ENCODE measurements at regions not wholly inside any gene's neighbourhood (a gene's known extent, or its start where the extent isn't known, plus 50 kb on each side); places are given as distances from the start of the nearest gene placed in this dataset.

DNA sequence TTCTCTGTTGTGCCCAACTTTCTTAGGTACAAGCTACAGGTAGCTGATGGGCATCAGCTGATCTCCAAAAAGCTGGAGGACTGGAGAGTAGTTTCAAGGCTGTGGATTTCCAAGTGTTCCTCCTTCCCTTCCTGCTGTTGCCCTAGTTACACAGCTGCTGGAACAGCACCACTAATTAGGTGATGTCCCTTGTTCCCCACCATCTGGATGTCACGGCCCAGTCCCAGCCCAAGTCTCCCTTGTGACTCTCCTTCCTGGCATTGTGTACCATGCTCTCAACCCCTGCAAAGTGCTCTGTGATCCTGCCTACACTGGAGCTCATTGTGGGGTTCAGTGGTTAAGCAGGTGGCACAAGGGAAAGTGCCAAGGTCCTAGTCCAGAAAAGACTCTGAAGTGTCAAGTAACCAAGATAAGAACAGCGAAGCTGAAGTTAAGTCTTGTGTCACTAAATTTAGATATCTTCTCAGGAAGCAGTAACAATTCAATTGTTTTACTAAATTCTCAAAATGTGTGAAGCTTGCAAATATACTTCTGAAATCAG, 604.5 kb downstream of the ISL1 start:
- Histone ChIP-seq H3K4me2 (ENCODE audit: insufficient read depth in 1 of 2, low read depth in 2 of 2, low read length in 2 of 2) (no peak overlapping the region), H4K20me1 (replicated peaks in 1 of 2; ENCODE audit: control insufficient read depth in 1 of 2, insufficient read depth in 2 of 2, low read length in 2 of 2) (no peaks in the 10 kb centered on the region), H3K27ac (ENCODE audit: low read depth, low read length) (no peak overlapping the region), H3K4ac (replicated peaks; ENCODE audit: insufficient read length, low read depth, low read length) (no peak overlapping the region), H2BK12ac (ENCODE audit: low read depth, low read length) (no peak overlapping the region), H4K91ac (replicated peaks; ENCODE audit: insufficient read length, low read length) (no peak overlapping the region), H3K9ac (replicated peaks in 1 of 4; ENCODE audit: extremely low read depth in 1 of 4, low read depth in 3 of 4, low read length in 3 of 4) (no peak overlapping the region), H3K4me3 (ENCODE audit: extremely low read depth in 1 of 4, insufficient read depth in 2 of 4, low read depth in 3 of 4, low read length in 4 of 4) (no peak overlapping the region), H3K14ac (ENCODE audit: insufficient read length) (no peak overlapping the region), H3K79me2 (ENCODE audit: control insufficient read depth in 1 of 2, insufficient read depth in 2 of 2, low read length in 2 of 2) (no peaks in the 10 kb centered on the region), H3K18ac (ENCODE audit: extremely low read depth, low read length) (peak overlapping the region; percentile 41; the same call in 1 of the 2 replicates), H3K56ac (replicated peaks; ENCODE audit: insufficient read length, low read depth, low read length) (no peak overlapping the region), H3K9me3 (ENCODE audit: insufficient read depth in 2 of 2, low read depth in 1 of 2, low read length in 1 of 2) (no peaks in the 10 kb centered on the region), H3K27me3 (replicated peaks in 1 of 4; ENCODE audit: control insufficient read depth in 3 of 4, extremely low read depth in 1 of 4, insufficient read depth in 3 of 4, low read length in 3 of 4) (peaks cover 0 to 1% (median 0%) of the 10 kb centered on the region in 4 experiments; a peak in 1 of 7 replicates), H3K36me3 (ENCODE audit: control insufficient read depth in 2 of 4, insufficient read depth in 4 of 4, low read length in 3 of 4) (no peaks in the 10 kb centered on the region), H2AFZ (ENCODE audit: low read length) (no peak overlapping the region; the same call in 1 of the 2 replicates), H3K23me2 (ENCODE audit: low read depth, low read length) (no peaks in the 10 kb centered on the region), H3K4me1 (replicated peaks in 1 of 4; ENCODE audit: control insufficient read depth in 3 of 4, insufficient read depth in 4 of 4, low read length in 3 of 4) (no peaks in the 10 kb centered on the region), H4K8ac (ENCODE audit: extremely low read depth, insufficient read depth, low read length) (no peak overlapping the region; the same call in 1 of the 2 replicates), H3K23ac (ENCODE audit: insufficient read length) (no peak overlapping the region), H2BK5ac (ENCODE audit: low read depth, low read length) (no peak overlapping the region), H3K79me1 (ENCODE audit: low read depth, low read length) (no peaks in the 10 kb centered on the region), H4K5ac (ENCODE audit: insufficient read length, low read depth, low read length) (no peak overlapping the region), H2BK20ac (ENCODE audit: low read length) (no peak overlapping the region), H2BK120ac (replicated peaks; ENCODE audit: low read depth, low read length) (no peak overlapping the region), H2BK15ac (ENCODE audit: low read length) (no peak overlapping the region), H2AK5ac (ENCODE audit: low read depth, low read length) (no peak overlapping the region)
- 93% methylated on average over 2 of the region's 2 CpGs; no CpG with 5 or more reads in 1 of the 2 experiments for WGBS, 2 experiments (ENCODE audit: extremely low coverage in 1 of 2, insufficient coverage in 1 of 2, insufficient read length in 1 of 2, insufficient replicate concordance in 2 of 2, low coverage in 1 of 2, low lambda C conversion rate in 2 of 2, missing lambda C conversion rate in 1 of 2)
- ChIA-PET POLR2A (ENCODE audit: partially characterized antibody) (no interaction called here), CTCF (ENCODE audit: partially characterized antibody) (interaction anchor here (0.8 to 1.5 kb wide), 4 partner anchors 20 to 609 kb away, joined by 3 to 4 read pairs (median 3); no protein-coding TSS in a partner anchor)
- TF ChIP-seq JUN (IDR thresholded peaks at IDR 0.05; ENCODE audit: low read depth, low read length), result no peak
- no peak for TF ChIP-seq HDAC2 (IDR thresholded peaks at IDR 0.05; ENCODE audit: borderline replicate concordance in 1 of 2, low read depth in 2 of 2, low read length in 2 of 2)
- DNase-seq (ENCODE audit: low read depth in 1 of 2, low spot score in 2 of 2), result no peak
- no peak for FAIRE-seq
